Liver (tissue), 8 donors: ENCODE measurements at regions not wholly inside any gene's neighbourhood (a gene's known extent, or its start where the extent isn't known, plus 50 kb on each side); places are given as distances from the start of the nearest gene placed in this dataset.

Source experiments
- DNase-seq: peaks from one replicate; pipeline ENCODE4 v3.0.0-alpha.2; 2017; ENCODE audit warnings: low spot score
- H3K27ac ChIP-seq, 2 donors: one replicate each; pipeline ENCODE4 v1.7.0; 2013; ENCODE audit warnings: inconsistent platforms in 2 of 2, low read length in 2 of 2, control low read depth in 1 of 2, low read depth in 1 of 2, mild to moderate bottlenecking in 1 of 2
- H3K27me3 ChIP-seq, 4 donors: one replicate each; pipeline versions ENCODE4 v1.6.1 to v1.7.0; 2013; ENCODE audit warnings: low read length in 3 of 4, inconsistent platforms in 1 of 4, mild to moderate bottlenecking in 1 of 4, moderate library complexity in 1 of 4; ENCODE audit not compliant: control insufficient read depth in 4 of 4, insufficient read depth in 4 of 4
- H3K36me3 ChIP-seq, 4 donors: one replicate each; pipeline versions ENCODE4 v1.6.1 to v1.7.0; 2013; ENCODE audit warnings: low read length in 3 of 4, mild to moderate bottlenecking in 3 of 4, low read depth in 1 of 4, moderate library complexity in 1 of 4; ENCODE audit not compliant: control insufficient read depth in 4 of 4, insufficient read depth in 3 of 4
- H3K4me1 ChIP-seq, 4 donors: one replicate each; pipeline versions ENCODE4 v1.6.1 to v1.7.0; 2013; ENCODE audit warnings: low read length in 3 of 4, mild to moderate bottlenecking in 3 of 4, moderate library complexity in 1 of 4; ENCODE audit not compliant: control insufficient read depth in 4 of 4, insufficient read depth in 4 of 4
- H3K4me3 ChIP-seq, 3 donors: one replicate each; pipeline versions ENCODE4 v1.6.1 to v1.7.0; 2013; ENCODE audit warnings: low read length in 3 of 3, control low read depth in 1 of 3, low read depth in 1 of 3, mild to moderate bottlenecking in 1 of 3
- H3K9ac ChIP-seq, 2 donors: one replicate each; pipeline ENCODE4 v1.7.0; 2013; ENCODE audit warnings: low read length in 2 of 2, mild to moderate bottlenecking in 2 of 2, moderate library complexity in 2 of 2, control low read depth in 1 of 2, low read depth in 1 of 2
- H3K9me3 ChIP-seq, 4 donors: one replicate each; pipeline versions ENCODE4 v1.6.1 to v1.7.0; 2013; ENCODE audit warnings: low read length in 3 of 4; ENCODE audit not compliant: control insufficient read depth in 4 of 4
- ATF3 ChIP-seq: IDR thresholded peaks from 2 replicates; pipeline ENCODE4 v1.6.1; 2016; ENCODE audit warnings: antibody characterized with exemption
- CTCF ChIP-seq: fragments of 150-350 bp; IDR thresholded peaks from 2 replicates; pipeline ENCODE4 v1.5.1; 2017; ENCODE audit warnings: improper control_type of control experiment, low read depth, low read length; ENCODE audit not compliant: missing input control
- EGR1 ChIP-seq, 2 donors: IDR thresholded peaks; 2 replicates each; pipeline ENCODE4 v1.6.1; 2016 to 2018; ENCODE audit warnings: antibody characterized with exemption in 2 of 2, low read depth in 2 of 2
- FOXA1 ChIP-seq: IDR thresholded peaks from 2 replicates; pipeline ENCODE4 v1.6.1; 2016; ENCODE audit warnings: antibody characterized with exemption
- GABPA ChIP-seq, 2 donors: IDR thresholded peaks in 1 of 2; conservative IDR thresholded peaks in 1 of 2; 2 replicates each; pipeline ENCODE4 v1.6.1; 2016; ENCODE audit warnings: antibody characterized with exemption in 2 of 2, mild to moderate bottlenecking in 1 of 2, moderate library complexity in 1 of 2
- HNF4A ChIP-seq, 2 donors: conservative IDR thresholded peaks; 2 replicates each; pipeline ENCODE4 v1.6.1; 2016; ENCODE audit warnings: antibody characterized with exemption in 2 of 2, mild to moderate bottlenecking in 2 of 2
- HNF4G ChIP-seq: IDR thresholded peaks from 2 replicates; pipeline ENCODE4 v1.6.1; 2016; ENCODE audit warnings: antibody characterized with exemption
- JUND ChIP-seq, 2 donors: IDR thresholded peaks; 2 replicates each; pipeline ENCODE4 v1.6.1; 2016; ENCODE audit warnings: antibody characterized with exemption in 2 of 2
- NR2F2 ChIP-seq: IDR thresholded peaks from 2 replicates; pipeline ENCODE4 v1.6.1; 2016; ENCODE audit warnings: antibody characterized with exemption
- RAD21 ChIP-seq, 2 donors: IDR thresholded peaks; 2 replicates each; pipeline ENCODE4 v1.6.1; 2016; ENCODE audit warnings: antibody characterized with exemption in 2 of 2, mild to moderate bottlenecking in 2 of 2
- REST ChIP-seq: IDR thresholded peaks from 2 replicates; pipeline ENCODE4 v1.6.1; 2016; ENCODE audit warnings: antibody characterized with exemption, mild to moderate bottlenecking
- RXRA ChIP-seq, 2 donors: IDR thresholded peaks; 2 replicates each; pipeline ENCODE4 v1.6.1; 2017 to 2018; ENCODE audit warnings: antibody characterized with exemption in 2 of 2, mild to moderate bottlenecking in 1 of 2
- SP1 ChIP-seq: IDR thresholded peaks from 2 replicates; pipeline ENCODE4 v1.6.1; 2018; ENCODE audit warnings: antibody characterized with exemption, mild to moderate bottlenecking
- TAF1 ChIP-seq: conservative IDR thresholded peaks from 2 replicates; pipeline ENCODE4 v1.6.1; 2016; ENCODE audit warnings: antibody characterized with exemption, mild to moderate bottlenecking
- YY1 ChIP-seq: IDR thresholded peaks from 2 replicates; pipeline ENCODE4 v1.6.1; 2016; ENCODE audit warnings: antibody characterized with exemption, mild to moderate bottlenecking
- ZBTB33 ChIP-seq: IDR thresholded peaks from 2 replicates; pipeline ENCODE4 v1.6.1; 2016; ENCODE audit warnings: antibody characterized with exemption
- WGBS: extraction: QIAGEN DNeasy Blood & Tissue Kit; methylation state at CpG from one replicate; pipeline ENCODE4 v1.1.7; 2013; 5-methylcytosine and 5-hydroxymethylcytosine counted together
- TF ChIP-seq, protein P1 (sequence below): IDR thresholded peaks from 2 replicates; pipeline ENCODE4 v1.6.1; 2016; ENCODE audit warnings: antibody characterized with exemption
- donor health status: healthy.
- donor health status: healthy.
- donor health status: healthy.
- donor health status: healthy.
- donor health status: healthy.

GRCh38 chr3:162897291-162897690, 1400.7 kb downstream of the OTOL1 start:
- DNase-seq: no peak
- no peak overlapping the region for H3K4me3 ChIP-seq
- H3K27me3 ChIP-seq: no peaks in the 10 kb centered on the region
- no peak for TF ChIP-seq ATF3
- TF ChIP-seq YY1: no peak
- TF ChIP-seq HNF4G: no peak
- no peak for TF ChIP-seq TAF1
- no peak for TF ChIP-seq EGR1 (IDR thresholded peaks at IDR 0.05; ENCODE audit: low read depth in 2 of 2)
- TF ChIP-seq CTCF: no peak
- TF ChIP-seq HNF4A (conservative IDR thresholded peaks at IDR 0.05): no peak
- TF ChIP-seq FOXA1: no peak
- TF ChIP-seq NR2F2: no peak
- TF ChIP-seq ZBTB33: no peak
- no peaks in the 10 kb centered on the region for H3K36me3 ChIP-seq
- H3K9me3 ChIP-seq: no peaks in the 10 kb centered on the region
- no peak overlapping the region for H3K27ac ChIP-seq
- no peaks in the 10 kb centered on the region for H3K4me1 ChIP-seq
- H3K9ac ChIP-seq: no peak overlapping the region

DNA sequence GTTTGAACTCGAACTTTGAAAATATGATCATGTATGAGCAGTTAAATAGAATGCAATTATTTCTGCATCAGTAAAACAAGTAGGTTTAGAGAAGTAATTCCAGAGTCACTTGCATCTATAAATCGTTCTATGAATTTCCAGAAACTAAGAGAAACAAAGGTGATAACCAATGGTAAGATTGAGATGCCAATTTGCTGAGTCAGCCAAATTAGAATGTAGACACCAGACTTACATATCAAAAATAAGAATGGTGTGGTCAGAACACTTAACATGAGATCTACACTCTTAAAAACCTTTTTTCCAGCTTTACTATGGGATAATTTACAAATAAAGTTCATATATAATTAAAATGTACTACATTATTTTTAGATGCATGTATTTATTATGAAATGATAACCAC, 1435.9 kb downstream of the OTOL1 start:
- Histone ChIP-seq H3K4me3 (no peak overlapping the region), H3K9me3 (no peaks in the 10 kb centered on the region), H3K9ac (no peak overlapping the region), H3K27me3 (no peaks in the 10 kb centered on the region), H3K36me3 (no peaks in the 10 kb centered on the region), H3K4me1 (no peaks in the 10 kb centered on the region), H3K27ac (no peak overlapping the region)
- TF ChIP-seq RXRA (IDR thresholded peaks at IDR 0.05) (no peak), FOXA1 (no peak), GABPA (IDR thresholded peaks at IDR 0.05 in 1 of 2, conservative IDR thresholded peaks at IDR 0.05 in 1 of 2) (no peak), REST (no peak), ATF3 (no peak), JUND (IDR thresholded peaks at IDR 0.05) (no peak), YY1 (no peak), TAF1 (no peak), HNF4A (conservative IDR thresholded peaks at IDR 0.05) (no peak), RAD21 (IDR thresholded peaks at IDR 0.05) (no peak), HNF4G (no peak), CTCF (no peak), SP1 (no peak), ZBTB33 (no peak), NR2F2 (no peak), EGR1 (IDR thresholded peaks at IDR 0.05; ENCODE audit: low read depth in 2 of 2) (no peak)
- TF ChIP-seq, protein P1, sequence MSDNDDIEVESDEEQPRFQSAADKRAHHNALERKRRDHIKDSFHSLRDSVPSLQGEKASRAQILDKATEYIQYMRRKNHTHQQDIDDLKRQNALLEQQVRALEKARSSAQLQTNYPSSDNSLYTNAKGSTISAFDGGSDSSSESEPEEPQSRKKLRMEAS: no peak
- WGBS: 39% methylated on average over 2 of the region's 2 CpGs
- DNase-seq: no peak
